ENCODE measurements at regions not wholly inside any gene's neighbourhood (a gene's known extent, or its start where the extent isn't known, plus 50 kb on each side); places are given as distances from the start of the nearest gene placed in this dataset.

DNA sequence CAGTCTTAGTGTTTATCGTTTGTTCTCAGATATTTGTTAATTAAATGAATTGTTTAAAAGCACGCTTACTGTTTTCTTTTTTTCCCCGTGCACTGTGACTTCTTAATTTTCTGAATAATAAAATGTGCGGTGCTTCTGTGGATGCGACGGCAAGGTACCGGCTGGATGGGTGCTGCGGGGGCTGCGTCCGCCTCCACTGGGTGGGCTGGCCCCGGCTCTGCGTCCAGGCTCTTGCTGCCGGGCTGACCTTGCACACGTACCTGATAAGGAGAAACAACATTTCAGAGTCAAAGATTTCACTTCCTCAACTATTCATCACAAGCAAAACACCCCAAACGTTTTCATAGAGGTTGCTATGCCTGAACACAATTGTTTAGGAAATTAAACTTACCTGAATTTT, 404.0 kb upstream of the IRX1 start:
- TF ChIP-seq, protein P1, sequence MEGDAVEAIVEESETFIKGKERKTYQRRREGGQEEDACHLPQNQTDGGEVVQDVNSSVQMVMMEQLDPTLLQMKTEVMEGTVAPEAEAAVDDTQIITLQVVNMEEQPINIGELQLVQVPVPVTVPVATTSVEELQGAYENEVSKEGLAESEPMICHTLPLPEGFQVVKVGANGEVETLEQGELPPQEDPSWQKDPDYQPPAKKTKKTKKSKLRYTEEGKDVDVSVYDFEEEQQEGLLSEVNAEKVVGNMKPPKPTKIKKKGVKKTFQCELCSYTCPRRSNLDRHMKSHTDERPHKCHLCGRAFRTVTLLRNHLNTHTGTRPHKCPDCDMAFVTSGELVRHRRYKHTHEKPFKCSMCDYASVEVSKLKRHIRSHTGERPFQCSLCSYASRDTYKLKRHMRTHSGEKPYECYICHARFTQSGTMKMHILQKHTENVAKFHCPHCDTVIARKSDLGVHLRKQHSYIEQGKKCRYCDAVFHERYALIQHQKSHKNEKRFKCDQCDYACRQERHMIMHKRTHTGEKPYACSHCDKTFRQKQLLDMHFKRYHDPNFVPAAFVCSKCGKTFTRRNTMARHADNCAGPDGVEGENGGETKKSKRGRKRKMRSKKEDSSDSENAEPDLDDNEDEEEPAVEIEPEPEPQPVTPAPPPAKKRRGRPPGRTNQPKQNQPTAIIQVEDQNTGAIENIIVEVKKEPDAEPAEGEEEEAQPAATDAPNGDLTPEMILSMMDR (conservative IDR thresholded peaks at IDR 0.05; ENCODE audit: low read depth, low read length), result no peak
- TF ChIP-seq EZH2phosphoT487 (IDR thresholded peaks at IDR 0.05; ENCODE audit: borderline replicate concordance, low read length) (no peak), EZH2 (IDR thresholded peaks at IDR 0.05; ENCODE audit: low read length, unreplicated experiment) (no peak)
